Neural progenitor cell (in vitro differentiated cells): ENCODE measurements at regions not wholly inside any gene's neighbourhood (a gene's known extent, or its start where the extent isn't known, plus 50 kb on each side); places are given as distances from the start of the nearest gene placed in this dataset.

Source experiments
- EZH2 ChIP-seq: fragments of 200-600 bp; sonication (generic); IDR thresholded peaks from 2 replicates; pipeline ENCODE4 v1.6.1; 2017; ENCODE audit warnings: antibody characterized with exemption, mild to moderate bottlenecking, moderate library complexity
- EZH2phosphoT487 ChIP-seq: fragments of 200-600 bp; sonication (generic); IDR thresholded peaks from 2 replicates; pipeline ENCODE4 v1.6.1; 2017; ENCODE audit warnings: antibody characterized with exemption
- TF ChIP-seq, protein P1 (sequence below): fragments of 200-600 bp; sonication (generic); IDR thresholded peaks from 2 replicates; pipeline ENCODE4 v1.5.1; 2017; ENCODE audit warnings: antibody characterized with exemption, mild to moderate bottlenecking

DNA sequence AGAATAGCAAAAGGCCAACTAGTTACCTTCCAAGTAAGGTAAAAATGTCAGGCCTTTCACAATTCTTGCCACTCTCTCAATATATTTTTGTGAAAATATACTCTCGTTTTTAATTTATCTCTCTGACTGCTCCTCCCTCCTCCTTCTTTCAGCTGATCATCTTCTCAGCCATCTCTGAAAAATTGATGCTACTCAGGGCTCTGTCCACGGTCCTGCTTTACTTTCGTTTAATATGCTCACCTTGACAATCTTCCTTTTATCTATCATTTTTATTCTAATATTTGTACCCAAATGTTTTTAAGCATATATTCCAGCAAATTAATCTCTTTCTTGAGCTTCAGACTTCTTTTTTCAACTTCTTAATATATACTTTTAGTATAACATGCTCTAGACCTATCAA is 1362.1 kb downstream of the ROBO1 start:
- TF ChIP-seq, protein P1, sequence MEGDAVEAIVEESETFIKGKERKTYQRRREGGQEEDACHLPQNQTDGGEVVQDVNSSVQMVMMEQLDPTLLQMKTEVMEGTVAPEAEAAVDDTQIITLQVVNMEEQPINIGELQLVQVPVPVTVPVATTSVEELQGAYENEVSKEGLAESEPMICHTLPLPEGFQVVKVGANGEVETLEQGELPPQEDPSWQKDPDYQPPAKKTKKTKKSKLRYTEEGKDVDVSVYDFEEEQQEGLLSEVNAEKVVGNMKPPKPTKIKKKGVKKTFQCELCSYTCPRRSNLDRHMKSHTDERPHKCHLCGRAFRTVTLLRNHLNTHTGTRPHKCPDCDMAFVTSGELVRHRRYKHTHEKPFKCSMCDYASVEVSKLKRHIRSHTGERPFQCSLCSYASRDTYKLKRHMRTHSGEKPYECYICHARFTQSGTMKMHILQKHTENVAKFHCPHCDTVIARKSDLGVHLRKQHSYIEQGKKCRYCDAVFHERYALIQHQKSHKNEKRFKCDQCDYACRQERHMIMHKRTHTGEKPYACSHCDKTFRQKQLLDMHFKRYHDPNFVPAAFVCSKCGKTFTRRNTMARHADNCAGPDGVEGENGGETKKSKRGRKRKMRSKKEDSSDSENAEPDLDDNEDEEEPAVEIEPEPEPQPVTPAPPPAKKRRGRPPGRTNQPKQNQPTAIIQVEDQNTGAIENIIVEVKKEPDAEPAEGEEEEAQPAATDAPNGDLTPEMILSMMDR: no peak
- no peak for TF ChIP-seq EZH2
- TF ChIP-seq EZH2phosphoT487: no peak
